ENCODE measurements at regions not wholly inside any gene's neighbourhood (a gene's known extent, or its start where the extent isn't known, plus 50 kb on each side); places are given as distances from the start of the nearest gene placed in this dataset.

GRCh38 chr16:13291591-13292333 is 390.4 kb downstream of the SHISA9 start:
- Mint-ChIP-seq H3K27ac (no peak overlapping the region), H3K9me3 (ENCODE audit: low read depth) (peaks cover 3% of the 10 kb centered on the region), H3K4me1 (ENCODE audit: low read depth) (no peaks in the 10 kb centered on the region), H3K36me3 (no peaks in the 10 kb centered on the region), H3K4me3 (no peak overlapping the region), H3K27me3 (peaks cover 14% of the 10 kb centered on the region)

GRCh38 chr16:13296206-13296605 is 394.8 kb downstream of the SHISA9 start:
- Mint-ChIP-seq H3K4me3 (no peak overlapping the region), H3K27me3 (peaks cover 2% of the 10 kb centered on the region), H3K4me1 (ENCODE audit: low read depth) (no peaks in the 10 kb centered on the region), H3K9me3 (ENCODE audit: low read depth) (peaks cover 3% of the 10 kb centered on the region), H3K27ac (no peak overlapping the region), H3K36me3 (no peaks in the 10 kb centered on the region)

- H3K27me3 Mint-ChIP-seq: no peaks in the 10 kb centered on the region
- no peak overlapping the region for H3K4me3 Mint-ChIP-seq
- no peaks in the 10 kb centered on the region for H3K36me3 Mint-ChIP-seq
- H3K27ac Mint-ChIP-seq: no peak overlapping the region
- H3K4me1 Mint-ChIP-seq (ENCODE audit: low read depth): no peaks in the 10 kb centered on the region
- H3K9me3 Mint-ChIP-seq (ENCODE audit: low read depth): peaks cover 3% of the 10 kb centered on the region
Observed at GRCh38 chr16:13298666-13299065, 397.3 kb downstream of the SHISA9 start.

DNA sequence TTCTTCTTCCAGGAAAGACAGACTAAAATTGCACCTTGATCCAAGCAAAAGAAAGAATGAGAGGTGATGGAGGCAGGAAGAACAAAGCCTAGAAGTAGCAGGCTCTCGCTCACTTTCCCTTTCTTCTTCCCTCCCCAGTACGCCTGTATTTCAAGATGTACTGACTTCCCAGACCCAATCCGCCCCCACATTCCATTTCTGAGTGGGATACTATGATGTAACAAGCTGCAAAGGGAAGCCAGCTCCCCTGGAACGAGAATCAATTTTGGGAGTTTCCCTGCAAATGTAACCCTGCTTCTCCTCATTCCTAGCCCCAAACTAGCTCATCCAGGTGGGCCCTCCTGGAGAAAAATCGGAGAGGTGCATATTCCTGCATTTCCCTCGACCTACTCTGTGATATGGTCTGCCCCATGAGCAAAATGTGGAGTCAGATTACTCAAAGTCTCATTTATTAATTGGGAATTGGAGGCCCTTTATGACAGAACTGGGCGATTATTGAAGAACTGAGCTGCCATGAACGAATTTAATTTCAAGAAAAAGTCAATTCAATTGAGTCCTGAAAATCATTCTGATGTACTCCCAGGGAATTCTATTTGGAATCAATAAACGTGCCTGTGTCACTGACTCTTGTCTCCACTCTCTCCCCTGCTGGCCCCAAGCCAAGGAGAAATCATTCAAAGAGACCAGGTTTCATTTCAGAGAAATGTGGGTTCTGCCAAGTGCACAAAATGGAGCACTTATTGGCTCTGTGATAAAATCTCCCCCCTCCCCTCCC is 398.9 kb downstream of the SHISA9 start:
- Mint-ChIP-seq H3K36me3 (no peaks in the 10 kb centered on the region), H3K9me3 (ENCODE audit: low read depth) (no peaks in the 10 kb centered on the region), H3K27ac (no peak overlapping the region), H3K4me3 (no peak overlapping the region), H3K27me3 (peaks cover 1% of the 10 kb centered on the region), H3K4me1 (ENCODE audit: low read depth) (no peaks in the 10 kb centered on the region)

DNA sequence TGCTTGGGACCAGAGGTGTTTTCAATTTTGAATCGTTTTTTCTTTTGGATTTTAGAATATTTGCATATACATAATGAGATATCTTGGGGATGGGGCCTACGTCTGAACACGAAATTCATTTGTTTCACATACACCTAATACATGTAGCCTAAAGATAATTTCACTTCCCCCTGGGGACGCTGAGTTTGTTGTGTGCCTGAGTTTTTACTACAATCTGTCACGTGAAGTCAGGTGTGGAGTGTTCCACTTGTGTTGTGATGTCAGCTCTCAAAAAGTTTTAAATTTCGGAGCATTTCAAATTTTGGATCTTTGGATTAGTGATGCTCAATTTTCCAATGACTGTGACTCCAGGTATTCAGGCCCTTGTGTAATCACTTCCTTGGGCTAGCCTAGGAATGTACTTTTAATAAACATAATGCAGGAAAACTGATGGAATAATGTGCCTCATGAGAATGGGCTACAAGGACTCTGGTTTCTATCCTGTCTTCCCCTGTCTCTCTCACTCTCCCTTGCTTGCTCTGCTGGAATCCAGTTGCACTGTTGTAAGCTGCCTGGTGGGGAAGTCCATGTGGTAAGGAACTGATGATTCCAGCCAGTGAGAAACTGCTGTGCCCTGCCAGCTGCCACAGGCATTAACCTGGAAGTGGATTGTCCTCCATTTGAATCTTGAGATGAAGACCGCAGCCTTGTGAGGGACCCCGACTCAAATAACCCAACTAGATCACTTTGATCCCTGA is 403.8 kb downstream of the SHISA9 start:
- Mint-ChIP-seq H3K9me3 (ENCODE audit: low read depth) (no peaks in the 10 kb centered on the region), H3K36me3 (no peaks in the 10 kb centered on the region), H3K4me1 (ENCODE audit: low read depth) (no peaks in the 10 kb centered on the region), H3K4me3 (no peak overlapping the region), H3K27ac (no peak overlapping the region), H3K27me3 (peaks cover 1% of the 10 kb centered on the region)

DNA sequence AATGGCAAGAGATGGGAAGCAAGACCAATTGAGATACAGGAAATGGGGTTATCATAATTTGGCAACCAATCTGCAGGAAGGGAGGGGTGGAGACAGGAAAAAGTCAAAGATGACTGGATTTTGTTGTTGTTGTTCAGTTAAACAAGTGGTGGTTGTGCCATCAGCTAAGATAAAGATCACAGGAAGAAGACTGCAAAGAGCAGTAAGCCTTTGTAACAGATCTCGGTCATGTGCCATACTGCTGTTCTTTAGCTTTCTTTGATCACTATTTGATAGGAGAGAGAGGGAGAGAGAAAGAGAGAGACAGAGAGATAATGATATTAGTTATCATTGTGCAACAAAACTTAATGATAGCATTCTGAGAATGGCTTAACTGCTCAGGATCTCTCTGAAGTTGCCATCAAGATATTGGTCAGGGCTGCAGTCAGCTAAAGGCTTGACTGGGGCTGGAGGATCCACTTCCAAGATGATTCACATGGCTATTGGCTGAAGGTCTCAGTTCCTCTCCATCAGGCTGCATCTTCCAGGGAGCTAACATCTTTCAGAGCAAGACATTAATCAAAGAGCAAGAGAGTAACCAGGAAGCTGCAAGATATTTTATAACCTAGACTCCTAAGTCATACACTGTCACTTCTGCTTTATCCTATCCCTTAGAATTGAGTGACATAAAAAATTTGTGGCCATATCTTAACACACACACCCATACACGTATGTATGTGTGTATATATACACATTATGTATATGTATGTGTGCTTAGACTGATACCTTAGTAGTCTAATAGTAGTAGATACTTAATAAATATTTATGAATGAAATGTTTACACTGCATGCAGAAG is 405.0 kb downstream of the SHISA9 start:
- H3K4me1 Mint-ChIP-seq (ENCODE audit: low read depth): no peaks in the 10 kb centered on the region
- H3K36me3 Mint-ChIP-seq: no peaks in the 10 kb centered on the region
- H3K27ac Mint-ChIP-seq: no peak overlapping the region
- peaks cover 1% of the 10 kb centered on the region for H3K27me3 Mint-ChIP-seq
- no peak overlapping the region for H3K4me3 Mint-ChIP-seq
- no peaks in the 10 kb centered on the region for H3K9me3 Mint-ChIP-seq (ENCODE audit: low read depth)

- no peak overlapping the region for H3K4me3 Mint-ChIP-seq
- no peak overlapping the region for H3K27ac Mint-ChIP-seq
- H3K36me3 Mint-ChIP-seq: no peaks in the 10 kb centered on the region
- H3K4me1 Mint-ChIP-seq (ENCODE audit: low read depth): no peaks in the 10 kb centered on the region
- peaks cover 2% of the 10 kb centered on the region for H3K27me3 Mint-ChIP-seq
- H3K9me3 Mint-ChIP-seq (ENCODE audit: low read depth): no peaks in the 10 kb centered on the region
Observed at GRCh38 chr16:13307255-13307654, 405.9 kb downstream of the SHISA9 start.

DNA sequence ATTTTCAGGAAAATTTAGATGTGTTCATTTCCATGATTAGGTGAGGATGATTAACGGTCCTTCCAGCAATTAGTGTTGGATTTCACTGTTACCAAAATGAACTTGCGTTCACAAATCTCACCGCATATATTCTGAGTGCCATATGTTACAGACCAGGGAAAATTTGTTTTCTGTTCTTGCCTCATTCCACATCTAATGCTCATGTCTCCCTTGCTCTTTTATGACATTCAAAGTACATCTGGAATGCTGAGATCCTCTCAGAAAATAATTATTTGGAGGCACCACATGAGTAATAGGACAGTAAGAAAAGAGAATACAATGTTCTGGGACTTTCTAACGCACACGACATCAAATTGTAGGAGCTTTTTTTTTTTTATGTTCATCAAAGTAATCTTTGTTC is 406.5 kb downstream of the SHISA9 start:
- Mint-ChIP-seq H3K9me3 (ENCODE audit: low read depth) (no peaks in the 10 kb centered on the region), H3K4me1 (ENCODE audit: low read depth) (no peaks in the 10 kb centered on the region), H3K4me3 (no peak overlapping the region), H3K36me3 (no peaks in the 10 kb centered on the region), H3K27me3 (peaks cover 3% of the 10 kb centered on the region), H3K27ac (no peak overlapping the region)

- Mint-ChIP-seq H3K27me3 (peaks cover 2% of the 10 kb centered on the region), H3K36me3 (no peaks in the 10 kb centered on the region), H3K27ac (no peak overlapping the region), H3K4me3 (no peak overlapping the region), H3K9me3 (ENCODE audit: low read depth) (no peaks in the 10 kb centered on the region), H3K4me1 (ENCODE audit: low read depth) (peaks cover 6% of the 10 kb centered on the region)
Observed at GRCh38 chr16:13312063-13312462, 410.7 kb downstream of the SHISA9 start.

GRCh38 chr16:13313351-13313750 is 412.0 kb downstream of the SHISA9 start:
- no peak overlapping the region for H3K4me3 Mint-ChIP-seq
- H3K36me3 Mint-ChIP-seq: no peaks in the 10 kb centered on the region
- H3K4me1 Mint-ChIP-seq (ENCODE audit: low read depth): peaks cover 6% of the 10 kb centered on the region
- H3K9me3 Mint-ChIP-seq (ENCODE audit: low read depth): no peaks in the 10 kb centered on the region
- H3K27me3 Mint-ChIP-seq: peaks cover 2% of the 10 kb centered on the region
- no peak overlapping the region for H3K27ac Mint-ChIP-seq

- Mint-ChIP-seq H3K4me1 (ENCODE audit: low read depth) (peaks cover 6% of the 10 kb centered on the region), H3K27ac (no peak overlapping the region), H3K36me3 (no peaks in the 10 kb centered on the region), H3K27me3 (peaks cover 2% of the 10 kb centered on the region), H3K4me3 (no peak overlapping the region), H3K9me3 (ENCODE audit: low read depth) (no peaks in the 10 kb centered on the region)
Observed at GRCh38 chr16:13314633-13315032, 413.2 kb downstream of the SHISA9 start.

DNA sequence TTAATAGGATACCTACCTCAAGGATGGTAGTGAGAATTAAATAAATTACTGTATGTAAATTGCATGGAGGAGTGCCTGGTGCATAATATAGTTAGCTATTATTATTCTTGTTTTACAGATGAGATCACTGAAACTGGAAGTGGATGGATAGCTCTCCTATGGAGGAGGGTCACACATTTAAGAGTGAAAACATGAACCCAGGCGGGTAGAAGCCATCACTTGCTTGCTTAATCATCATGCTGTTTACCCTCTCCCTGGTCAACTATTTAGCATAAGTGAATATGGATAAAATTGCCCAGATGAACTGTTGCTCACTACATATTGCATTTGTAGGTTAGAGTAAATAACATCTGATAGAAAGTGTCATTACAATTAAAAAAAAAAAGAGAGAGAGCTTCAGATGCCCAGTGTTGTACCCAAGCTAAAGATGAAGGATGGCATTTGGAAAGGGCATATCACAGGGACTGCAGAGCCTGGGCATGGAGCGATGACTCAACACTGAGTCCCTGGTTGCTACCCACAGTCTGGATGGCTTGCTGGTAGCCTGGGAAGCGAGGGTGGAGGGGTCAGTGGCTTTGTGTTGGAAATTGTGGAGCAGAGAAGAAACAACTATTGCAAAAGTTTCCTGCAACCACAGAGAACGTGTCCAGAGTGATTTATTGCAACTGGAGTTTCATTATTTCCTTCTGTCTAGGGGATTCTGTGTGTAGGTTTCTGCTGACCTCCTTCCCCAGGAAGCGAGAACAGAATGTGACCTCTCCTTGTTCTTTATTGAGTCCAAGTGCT is 414.4 kb downstream of the SHISA9 start:
- H3K36me3 Mint-ChIP-seq: no peaks in the 10 kb centered on the region
- H3K4me3 Mint-ChIP-seq: peak overlapping the region; percentile 40
- H3K9me3 Mint-ChIP-seq (ENCODE audit: low read depth): no peaks in the 10 kb centered on the region
- H3K4me1 Mint-ChIP-seq (ENCODE audit: low read depth): peaks cover 6% of the 10 kb centered on the region
- no peak overlapping the region for H3K27ac Mint-ChIP-seq
- peaks cover 2% of the 10 kb centered on the region for H3K27me3 Mint-ChIP-seq

- no peaks in the 10 kb centered on the region for H3K36me3 Mint-ChIP-seq
- H3K27me3 Mint-ChIP-seq: no peaks in the 10 kb centered on the region
- H3K9me3 Mint-ChIP-seq (ENCODE audit: low read depth): no peaks in the 10 kb centered on the region
- no peak overlapping the region for H3K27ac Mint-ChIP-seq
- no peak overlapping the region for H3K4me3 Mint-ChIP-seq
- H3K4me1 Mint-ChIP-seq (ENCODE audit: low read depth): no peaks in the 10 kb centered on the region
Observed at GRCh38 chr16:13322336-13322735, 420.9 kb downstream of the SHISA9 start.

DNA sequence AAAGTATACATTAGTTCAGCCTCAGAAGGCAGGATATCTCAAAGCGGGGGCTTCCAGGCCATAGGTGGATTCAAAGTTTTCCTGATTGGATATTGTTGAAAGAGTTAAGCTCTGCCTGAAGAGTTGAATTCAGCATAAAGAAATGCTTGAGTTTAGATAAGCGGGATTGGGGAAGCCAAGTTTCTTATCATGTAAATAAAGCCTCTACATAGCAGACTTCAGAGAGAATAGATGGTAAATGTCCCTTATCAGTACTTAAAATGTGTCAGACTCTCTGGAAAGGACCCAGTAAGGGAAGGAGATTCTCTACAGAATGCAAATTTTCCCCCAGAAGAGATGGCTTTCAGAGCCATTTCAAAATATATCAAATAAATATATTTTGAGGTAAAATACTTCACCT is 423.5 kb downstream of the SHISA9 start:
- Mint-ChIP-seq H3K4me3 (no peak overlapping the region), H3K4me1 (ENCODE audit: low read depth) (no peaks in the 10 kb centered on the region), H3K27ac (no peak overlapping the region), H3K27me3 (no peaks in the 10 kb centered on the region), H3K9me3 (ENCODE audit: low read depth) (no peaks in the 10 kb centered on the region), H3K36me3 (no peaks in the 10 kb centered on the region)

Measured in activated naive CD8-positive, alpha-beta T cell (primary cell).